ENCODE measurements at regions not wholly inside any gene's neighbourhood (a gene's known extent, or its start where the extent isn't known, plus 50 kb on each side); places are given as distances from the start of the nearest gene placed in this dataset.

- 76% methylated on average over 2 of the region's 2 CpGs for WGBS
- Histone ChIP-seq H3K27me3 (ENCODE audit: control insufficient read depth in 1 of 2, insufficient read depth in 1 of 2, low read length in 2 of 2) (peaks cover 12 to 14% of the 10 kb centered on the region in 2 experiments), H2AK5ac (ENCODE audit: low read length, severe bottlenecking) (no peak overlapping the region), H2AFZ (ENCODE audit: low read depth, low read length) (no peak overlapping the region), H3K14ac (ENCODE audit: low read length in 2 of 2) (no peak overlapping the region), H3K36me3 (ENCODE audit: control insufficient read depth in 1 of 2, insufficient read depth in 2 of 2, low read depth in 1 of 2, low read length in 2 of 2) (no peaks in the 10 kb centered on the region), H2BK120ac (ENCODE audit: low read depth, low read length) (no peak overlapping the region), H2BK5ac (ENCODE audit: low read depth, low read length, poor library complexity, severe bottlenecking) (no peak overlapping the region), H2BK15ac (ENCODE audit: low read depth, poor library complexity, severe bottlenecking) (no peak overlapping the region), H3K27ac (ENCODE audit: low read length, poor library complexity, severe bottlenecking) (no peak overlapping the region), H4K8ac (ENCODE audit: low read length) (peak overlapping the region; percentile 39), H3K23ac (ENCODE audit: low read length in 2 of 2) (no peak overlapping the region), H3K9ac (ENCODE audit: low read length) (no peak overlapping the region), H3K4me3 (ENCODE audit: insufficient read depth in 1 of 2, low read depth in 1 of 2, low read length in 2 of 2) (no peak overlapping the region), H2BK12ac (ENCODE audit: low read length in 2 of 2) (no peak overlapping the region), H3K4me1 (ENCODE audit: control insufficient read depth, insufficient read depth, low read depth, low read length) (no peaks in the 10 kb centered on the region), H3K18ac (ENCODE audit: low read depth in 1 of 2, low read length in 2 of 2) (no peak overlapping the region), H3K4me2 (ENCODE audit: low read length, poor library complexity, severe bottlenecking) (no peak overlapping the region), H3K4ac (ENCODE audit: low read depth in 1 of 2, low read length in 2 of 2) (no peak overlapping the region), H4K91ac (ENCODE audit: low read length) (no peak overlapping the region), H3K79me1 (replicated peaks; ENCODE audit: low read length, poor library complexity, severe bottlenecking) (no peaks in the 10 kb centered on the region), H3K9me3 (ENCODE audit: control insufficient read depth, low read length) (no peaks in the 10 kb centered on the region)
- no peak for DNase-seq
Measured at GRCh38 chr1:229075217-229075616, 195.7 kb upstream of the RAB4A start.

DNA sequence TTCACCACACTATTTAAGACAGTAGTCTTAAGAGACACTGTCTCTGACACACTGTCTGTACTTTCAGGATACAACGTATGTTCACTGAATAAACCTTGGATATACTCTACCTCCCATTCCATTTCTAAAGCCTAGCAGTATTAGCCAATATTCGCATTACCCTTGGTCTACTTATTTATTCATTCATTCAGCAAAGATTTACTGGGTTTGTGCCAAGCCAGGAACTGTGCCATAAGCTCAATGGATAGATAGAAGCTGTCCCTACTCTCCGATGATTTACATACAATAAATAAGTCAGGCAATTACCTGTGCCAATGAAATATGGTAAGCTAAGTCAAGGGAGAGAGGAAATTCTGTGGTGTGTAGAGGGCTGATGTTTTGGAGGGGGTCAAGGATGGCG lies 195.2 kb upstream of the RAB4A start:
- no peak overlapping the region for H3K23ac ChIP-seq (ENCODE audit: low read length in 2 of 2)
- H2AK5ac ChIP-seq (ENCODE audit: low read length, severe bottlenecking): no peak overlapping the region
- H2AFZ ChIP-seq (ENCODE audit: low read depth, low read length): no peak overlapping the region
- H4K91ac ChIP-seq (ENCODE audit: low read length): no peak overlapping the region
- H2BK120ac ChIP-seq (ENCODE audit: low read depth, low read length): no peak overlapping the region
- no peak overlapping the region for H2BK12ac ChIP-seq (ENCODE audit: low read length in 2 of 2)
- no peaks in the 10 kb centered on the region for H3K4me1 ChIP-seq (ENCODE audit: control insufficient read depth, insufficient read depth, low read depth, low read length)
- no peaks in the 10 kb centered on the region for H3K36me3 ChIP-seq (ENCODE audit: control insufficient read depth in 1 of 2, insufficient read depth in 2 of 2, low read depth in 1 of 2, low read length in 2 of 2)
- H3K4ac ChIP-seq (ENCODE audit: low read depth in 1 of 2, low read length in 2 of 2): no peak overlapping the region
- H2BK5ac ChIP-seq (ENCODE audit: low read depth, low read length, poor library complexity, severe bottlenecking): no peak overlapping the region
- no peak overlapping the region for H3K9ac ChIP-seq (ENCODE audit: low read length)
- no peak for DNase-seq
- no peak overlapping the region for H3K27ac ChIP-seq (ENCODE audit: low read length, poor library complexity, severe bottlenecking)
- no peak overlapping the region for H3K14ac ChIP-seq (ENCODE audit: low read length in 2 of 2)
- H4K8ac ChIP-seq (ENCODE audit: low read length): no peak overlapping the region
- no peaks in the 10 kb centered on the region for H3K9me3 ChIP-seq (ENCODE audit: control insufficient read depth, low read length)
- peaks cover 14 to 17% of the 10 kb centered on the region in 2 experiments for H3K27me3 ChIP-seq (ENCODE audit: control insufficient read depth in 1 of 2, insufficient read depth in 1 of 2, low read length in 2 of 2)
- no peaks in the 10 kb centered on the region for H3K79me1 ChIP-seq (replicated peaks; ENCODE audit: low read length, poor library complexity, severe bottlenecking)
- no peak overlapping the region for H3K18ac ChIP-seq (ENCODE audit: low read depth in 1 of 2, low read length in 2 of 2)
- H2BK15ac ChIP-seq (ENCODE audit: low read depth, poor library complexity, severe bottlenecking): no peak overlapping the region
- H3K4me3 ChIP-seq (ENCODE audit: insufficient read depth in 1 of 2, low read depth in 1 of 2, low read length in 2 of 2): no peak overlapping the region
- H3K4me2 ChIP-seq (ENCODE audit: low read length, poor library complexity, severe bottlenecking): no peak overlapping the region
- 89% methylated on average over 3 of the region's 4 CpGs for WGBS

DNA sequence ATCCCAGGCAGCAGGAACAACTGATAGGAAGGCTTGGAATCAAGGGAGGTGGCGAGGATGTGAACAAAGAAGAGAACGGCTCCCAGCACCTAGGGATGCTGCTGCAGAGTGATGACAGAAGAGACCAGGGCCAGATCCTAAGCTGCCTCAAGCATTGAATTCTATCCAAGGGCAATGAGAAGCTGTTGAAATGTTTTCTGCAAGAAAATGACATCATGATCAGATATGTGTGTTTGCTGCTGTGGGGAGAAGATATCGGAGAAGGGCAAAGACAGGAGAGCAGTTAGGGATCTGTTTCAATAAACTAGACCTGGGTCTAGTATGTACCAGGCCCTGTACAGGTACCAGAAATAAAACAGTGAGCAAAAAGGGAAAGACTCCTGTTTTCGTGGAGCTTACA lies 194.7 kb upstream of the RAB4A start:
- no peak for DNase-seq
- WGBS: 93% methylated on average over 4 of the region's 4 CpGs

DNA sequence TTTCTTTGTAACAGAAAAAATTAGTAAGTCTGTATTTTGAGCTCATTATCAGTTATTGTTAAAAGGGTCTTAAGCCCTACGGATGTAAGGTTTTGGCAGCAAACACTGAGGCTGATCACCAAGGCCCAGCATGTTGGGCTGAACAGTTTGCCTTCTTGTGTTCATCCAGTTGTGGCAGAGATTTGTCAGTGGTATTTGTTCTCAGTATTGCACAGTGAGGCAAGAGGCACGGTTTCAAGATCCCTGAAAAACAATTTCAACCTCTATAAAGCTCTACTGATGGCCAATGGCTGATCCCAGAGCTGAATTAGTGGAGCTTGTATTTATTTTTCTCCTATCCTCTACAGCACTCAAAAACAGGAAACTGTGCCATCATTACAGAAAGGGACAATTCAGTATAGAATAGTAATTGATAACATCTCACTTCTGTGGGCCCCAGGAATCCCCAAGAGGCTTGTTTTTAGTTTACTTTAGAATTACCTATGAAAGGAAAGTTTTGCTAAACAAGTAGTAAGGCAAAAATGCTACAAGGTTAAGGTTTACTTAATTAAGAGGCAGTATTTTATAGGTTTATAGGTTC lies 191.8 kb upstream of the RAB4A start:
- Histone ChIP-seq H2BK120ac (ENCODE audit: low read depth, low read length) (no peak overlapping the region), H3K9ac (ENCODE audit: low read length) (no peak overlapping the region)
- 89% methylated on average over 1 of the region's 2 CpGs for WGBS

More for the DNA sequence above, 194.7 kb upstream of the RAB4A start:
- Histone ChIP-seq H3K9ac (ENCODE audit: low read length) (no peak overlapping the region), H3K14ac (ENCODE audit: low read length in 2 of 2) (no peak overlapping the region), H3K4me1 (ENCODE audit: control insufficient read depth, insufficient read depth, low read depth, low read length) (no peaks in the 10 kb centered on the region), H3K4ac (ENCODE audit: low read depth in 1 of 2, low read length in 2 of 2) (no peak overlapping the region), H2BK15ac (ENCODE audit: low read depth, poor library complexity, severe bottlenecking) (no peak overlapping the region), H3K27ac (ENCODE audit: low read length, poor library complexity, severe bottlenecking) (no peak overlapping the region), H4K8ac (ENCODE audit: low read length) (no peak overlapping the region), H2BK12ac (ENCODE audit: low read length in 2 of 2) (no peak overlapping the region), H3K23ac (ENCODE audit: low read length in 2 of 2) (no peak overlapping the region), H3K36me3 (ENCODE audit: control insufficient read depth in 1 of 2, insufficient read depth in 2 of 2, low read depth in 1 of 2, low read length in 2 of 2) (no peaks in the 10 kb centered on the region), H3K9me3 (ENCODE audit: control insufficient read depth, low read length) (no peaks in the 10 kb centered on the region), H4K91ac (ENCODE audit: low read length) (no peak overlapping the region), H3K79me1 (replicated peaks; ENCODE audit: low read length, poor library complexity, severe bottlenecking) (no peaks in the 10 kb centered on the region), H2AK5ac (ENCODE audit: low read length, severe bottlenecking) (no peak overlapping the region), H2BK120ac (ENCODE audit: low read depth, low read length) (no peak overlapping the region), H2BK5ac (ENCODE audit: low read depth, low read length, poor library complexity, severe bottlenecking) (no peak overlapping the region), H3K4me3 (ENCODE audit: insufficient read depth in 1 of 2, low read depth in 1 of 2, low read length in 2 of 2) (no peak overlapping the region), H3K4me2 (ENCODE audit: low read length, poor library complexity, severe bottlenecking) (no peak overlapping the region), H3K18ac (ENCODE audit: low read depth in 1 of 2, low read length in 2 of 2) (no peak overlapping the region), H3K27me3 (ENCODE audit: control insufficient read depth in 1 of 2, insufficient read depth in 1 of 2, low read length in 2 of 2) (peaks cover 14 to 18% of the 10 kb centered on the region in 2 experiments), H2AFZ (ENCODE audit: low read depth, low read length) (no peak overlapping the region)

More for the DNA sequence above, 191.8 kb upstream of the RAB4A start:
- Histone ChIP-seq H3K4ac (ENCODE audit: low read depth in 1 of 2, low read length in 2 of 2) (no peak overlapping the region), H3K23ac (ENCODE audit: low read length in 2 of 2) (no peak overlapping the region), H3K4me3 (ENCODE audit: insufficient read depth in 1 of 2, low read depth in 1 of 2, low read length in 2 of 2) (no peak overlapping the region), H2AFZ (ENCODE audit: low read depth, low read length) (no peak overlapping the region), H3K4me1 (ENCODE audit: control insufficient read depth, insufficient read depth, low read depth, low read length) (no peaks in the 10 kb centered on the region), H2BK15ac (ENCODE audit: low read depth, poor library complexity, severe bottlenecking) (no peak overlapping the region), H3K27ac (ENCODE audit: low read length, poor library complexity, severe bottlenecking) (no peak overlapping the region), H2AK5ac (ENCODE audit: low read length, severe bottlenecking) (no peak overlapping the region), H3K36me3 (ENCODE audit: control insufficient read depth in 1 of 2, insufficient read depth in 2 of 2, low read depth in 1 of 2, low read length in 2 of 2) (no peaks in the 10 kb centered on the region), H3K4me2 (ENCODE audit: low read length, poor library complexity, severe bottlenecking) (no peak overlapping the region), H3K79me1 (replicated peaks; ENCODE audit: low read length, poor library complexity, severe bottlenecking) (no peaks in the 10 kb centered on the region), H3K14ac (ENCODE audit: low read length in 2 of 2) (no peak overlapping the region), H4K91ac (ENCODE audit: low read length) (no peak overlapping the region), H3K18ac (ENCODE audit: low read depth in 1 of 2, low read length in 2 of 2) (no peak overlapping the region), H2BK5ac (ENCODE audit: low read depth, low read length, poor library complexity, severe bottlenecking) (no peak overlapping the region), H4K8ac (ENCODE audit: low read length) (no peak overlapping the region), H3K27me3 (ENCODE audit: control insufficient read depth in 1 of 2, insufficient read depth in 1 of 2, low read length in 2 of 2) (peaks cover 14 to 18% of the 10 kb centered on the region in 2 experiments), H3K9me3 (ENCODE audit: control insufficient read depth, low read length) (peaks cover 12% of the 10 kb centered on the region), H2BK12ac (ENCODE audit: low read length in 2 of 2) (no peak overlapping the region)
- no peak for DNase-seq
